ENCODE measurements at regions not wholly inside any gene's neighbourhood (a gene's known extent, or its start where the extent isn't known, plus 50 kb on each side); places are given as distances from the start of the nearest gene placed in this dataset.

DNA sequence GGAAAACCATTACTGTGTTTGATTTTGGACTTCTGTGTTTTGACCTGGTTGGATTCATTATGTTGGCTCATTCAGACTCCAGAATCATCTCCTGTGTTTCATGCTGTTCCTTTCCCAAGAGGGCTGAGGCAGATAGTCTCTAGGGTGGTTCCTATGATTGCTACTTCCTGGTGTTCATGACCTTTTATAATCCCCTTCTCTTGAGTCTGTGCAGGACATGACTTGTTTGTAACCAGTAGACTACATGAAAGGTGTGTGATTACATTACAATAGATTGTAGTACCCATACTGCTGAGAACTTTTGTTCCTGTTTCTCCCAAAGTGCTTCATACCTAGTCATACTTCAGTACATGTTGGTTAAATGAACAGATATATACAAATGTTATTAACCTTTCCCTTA is 700.6 kb downstream of the METTL15 start:
- Histone ChIP-seq H3K4me3 (replicated peaks in 1 of 3; ENCODE audit: insufficient read depth in 1 of 3, low read depth in 1 of 3, low read length in 3 of 3) (no peak overlapping the region), H3K9me1 (replicated peaks; ENCODE audit: control insufficient read depth, extremely low read depth, insufficient read depth, low read length) (no peaks in the 10 kb centered on the region), H3K79me2 (ENCODE audit: control insufficient read depth, insufficient read depth, low read length) (peaks cover 3% of the 10 kb centered on the region), H2AFZ (ENCODE audit: low read depth, low read length) (peak overlapping the region; percentile 32), H3K9me3 (replicated peaks; ENCODE audit: control insufficient read depth, insufficient read depth, low read length) (no peaks in the 10 kb centered on the region), H3K27me3 (ENCODE audit: control insufficient read depth in 2 of 2, insufficient read depth in 2 of 2, low read length in 2 of 2) (no peaks in the 10 kb centered on the region), H3K36me3 (ENCODE audit: control insufficient read depth in 2 of 2, extremely low read depth in 1 of 2, insufficient read depth in 2 of 2, low read length in 2 of 2) (no peaks in the 10 kb centered on the region), H3K9ac (replicated peaks; ENCODE audit: extremely low read depth, insufficient read depth, low read length) (no peak overlapping the region), H3K4me1 (ENCODE audit: control insufficient read depth, extremely low read depth, insufficient read depth, low read length) (peaks cover 16% of the 10 kb centered on the region), H4K20me1 (replicated peaks; ENCODE audit: control insufficient read depth, extremely low read depth, insufficient read depth, low read length) (no peaks in the 10 kb centered on the region), H3K4me2 (ENCODE audit: insufficient read depth, low read length) (peak overlapping the region; percentile 6), H3K27ac (ENCODE audit: insufficient read depth, low read depth, low read length) (no peak overlapping the region)
- DNase-seq (ENCODE audit: low read depth, low spot score) (no peak), FAIRE-seq (no peak)
- intact Hi-C loops (cut with micrococcal nuclease), result no loop called here
- ChIA-PET CTCF (no interaction called here), POLR2A (no interaction called here)
- no TSS peak for BruUV-seq (replicated peaks)
- no peak for TF ChIP-seq MYC (IDR thresholded peaks at IDR 0.05; ENCODE audit: low read depth, low read length)
- no peak for TF ChIP-seq POLR2AphosphoS5 (IDR thresholded peaks at IDR 0.05; ENCODE audit: insufficient read depth, low read depth, low read length)
- TF ChIP-seq, protein P1, sequence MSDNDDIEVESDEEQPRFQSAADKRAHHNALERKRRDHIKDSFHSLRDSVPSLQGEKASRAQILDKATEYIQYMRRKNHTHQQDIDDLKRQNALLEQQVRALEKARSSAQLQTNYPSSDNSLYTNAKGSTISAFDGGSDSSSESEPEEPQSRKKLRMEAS (IDR thresholded peaks at IDR 0.05; ENCODE audit: insufficient read depth, insufficient read length), result no peak
- no peak for TF ChIP-seq CTCF (IDR thresholded peaks at IDR 0.05; ENCODE audit: extremely low read depth in 1 of 2, insufficient read depth in 1 of 2, low read depth in 1 of 2, low read length in 2 of 2)
- no peak for TF ChIP-seq FOS (IDR thresholded peaks at IDR 0.05; ENCODE audit: borderline replicate concordance, insufficient read depth, low read length)
- no peak for TF ChIP-seq POLR2A (IDR thresholded peaks at IDR 0.05; ENCODE audit: low read depth, low read length)
- no peak for TF ChIP-seq GATA2 (IDR thresholded peaks at IDR 0.05; ENCODE audit: insufficient read depth, insufficient read length, low read depth, low read length)
- no peak for TF ChIP-seq JUN (IDR thresholded peaks at IDR 0.05; ENCODE audit: borderline replicate concordance, insufficient read depth, insufficient read length, low read depth)
- TF ChIP-seq EZH2 (IDR thresholded peaks at IDR 0.05; ENCODE audit: borderline replicate concordance, low read depth, low read length, severe bottlenecking), result no peak
- dilution Hi-C loops (cut with MboI; ENCODE audit: extremely low pct_ligation_motif_present, low sequenced_read_pairs), result no loop called here
